Trophoblast cell (in vitro differentiated cells and primary cell): ENCODE measurements at regions not wholly inside any gene's neighbourhood (a gene's known extent, or its start where the extent isn't known, plus 50 kb on each side); places are given as distances from the start of the nearest gene placed in this dataset.

Source experiments
- DNase-seq, 2 donors: peaks; one replicate each; pipeline ENCODE4 v3.0.0-alpha.2; 2016
- H2AFZ ChIP-seq: 2 replicates; pipeline ENCODE4 v1.6.1; 2013; ENCODE audit warnings: low read length, moderate library complexity, mild to moderate bottlenecking; ENCODE audit not compliant: insufficient read depth, poor library complexity
- H2AK5ac ChIP-seq: 2 replicates; pipeline ENCODE4 v1.6.1; 2013; ENCODE audit warnings: mild to moderate bottlenecking, low read length
- H2BK120ac ChIP-seq: 2 replicates; pipeline ENCODE4 v1.6.1; 2013; ENCODE audit warnings: low read length, mild to moderate bottlenecking, moderate library complexity; ENCODE audit not compliant: insufficient read depth, poor library complexity
- H2BK12ac ChIP-seq: 2 replicates; pipeline ENCODE4 v1.6.1; 2013; ENCODE audit warnings: mild to moderate bottlenecking, low read length, moderate library complexity
- H2BK5ac ChIP-seq: 2 replicates; pipeline ENCODE4 v1.6.1; 2013; ENCODE audit warnings: low read length, low read depth, moderate library complexity, mild to moderate bottlenecking; ENCODE audit not compliant: poor library complexity
- H3K14ac ChIP-seq: 2 replicates; pipeline ENCODE4 v1.6.1; 2013; ENCODE audit warnings: mild to moderate bottlenecking, low read length
- H3K18ac ChIP-seq: 2 replicates; pipeline ENCODE4 v1.6.1; 2013; ENCODE audit warnings: mild to moderate bottlenecking, low read length
- H3K23ac ChIP-seq: 2 replicates; pipeline ENCODE4 v1.6.1; 2013; ENCODE audit warnings: low read length
- H3K27ac ChIP-seq: 2 replicates; pipeline ENCODE4 v1.5.1; 2013; ENCODE audit warnings: low read depth, mild to moderate bottlenecking, inconsistent platforms, low read length, moderate library complexity
- H3K27me3 ChIP-seq: 2 replicates; pipeline ENCODE4 v1.6.1; 2013; ENCODE audit warnings: inconsistent platforms, mild to moderate bottlenecking, low read length, moderate library complexity; ENCODE audit not compliant: insufficient read depth
- H3K36me3 ChIP-seq, 2 experiments: 1 replicate in 1 of 2; 2 replicates in 1 of 2; pipeline ENCODE4 v1.6.1; 2013; ENCODE audit warnings: low read length in 2 of 2, mild to moderate bottlenecking in 2 of 2, moderate library complexity in 1 of 2; ENCODE audit not compliant: insufficient read depth in 2 of 2, control insufficient read depth in 1 of 2
- H3K4ac ChIP-seq: 2 replicates; pipeline ENCODE4 v1.6.1; 2013; ENCODE audit warnings: low read depth, mild to moderate bottlenecking, low read length, moderate library complexity
- H3K4me1 ChIP-seq, 2 experiments: 1 replicate in 1 of 2; 2 replicates in 1 of 2; pipeline ENCODE4 v1.6.1; 2013; ENCODE audit warnings: low read length in 2 of 2, mild to moderate bottlenecking in 2 of 2, moderate library complexity in 1 of 2; ENCODE audit not compliant: insufficient read depth in 2 of 2, control insufficient read depth in 1 of 2
- H3K4me2 ChIP-seq: 2 replicates; pipeline ENCODE4 v1.6.1; 2013; ENCODE audit warnings: inconsistent platforms, mild to moderate bottlenecking, low read length, moderate library complexity
- H3K4me3 ChIP-seq: 2 replicates; pipeline ENCODE4 v1.5.1; 2013; ENCODE audit warnings: mild to moderate bottlenecking, low read depth, low read length, inconsistent platforms
- H3K79me1 ChIP-seq: one replicate; pipeline ENCODE4 v1.6.1; 2013; ENCODE audit warnings: low read length
- H3K79me2 ChIP-seq: 2 replicates; pipeline ENCODE4 v1.6.1; 2013; ENCODE audit warnings: low read length, mild to moderate bottlenecking; ENCODE audit not compliant: control insufficient read depth, insufficient read depth, poor library complexity
- H3K9ac ChIP-seq: 2 replicates; pipeline ENCODE4 v1.6.1; 2013; ENCODE audit warnings: mild to moderate bottlenecking, low read length
- H3K9me3 ChIP-seq: 2 replicates; pipeline ENCODE4 v1.6.1; 2013; ENCODE audit warnings: low read depth, mild to moderate bottlenecking, control low read depth, inconsistent platforms, low read length; ENCODE audit not compliant: insufficient read depth
- H4K12ac ChIP-seq: 2 replicates; pipeline ENCODE4 v1.6.1; 2013; ENCODE audit warnings: low read depth, mild to moderate bottlenecking, low read length, moderate library complexity
- H4K8ac ChIP-seq: 2 replicates; pipeline ENCODE4 v1.6.1; 2013; ENCODE audit warnings: low read depth, mild to moderate bottlenecking, low read length, moderate library complexity
- H4K91ac ChIP-seq: one replicate; pipeline ENCODE4 v1.6.1; 2013; ENCODE audit warnings: low read depth, mild to moderate bottlenecking, low read length, moderate library complexity
- WGBS: extraction: QIAGEN DNeasy Blood & Tissue Kit; methylation state at CpG from one replicate; pipeline ENCODE4 v1.1.7; 2013; ENCODE audit warnings: missing lambda C conversion rate; ENCODE audit not compliant: insufficient read length, insufficient coverage; ENCODE audit errors: extremely low coverage; 5-methylcytosine and 5-hydroxymethylcytosine counted together

DNA sequence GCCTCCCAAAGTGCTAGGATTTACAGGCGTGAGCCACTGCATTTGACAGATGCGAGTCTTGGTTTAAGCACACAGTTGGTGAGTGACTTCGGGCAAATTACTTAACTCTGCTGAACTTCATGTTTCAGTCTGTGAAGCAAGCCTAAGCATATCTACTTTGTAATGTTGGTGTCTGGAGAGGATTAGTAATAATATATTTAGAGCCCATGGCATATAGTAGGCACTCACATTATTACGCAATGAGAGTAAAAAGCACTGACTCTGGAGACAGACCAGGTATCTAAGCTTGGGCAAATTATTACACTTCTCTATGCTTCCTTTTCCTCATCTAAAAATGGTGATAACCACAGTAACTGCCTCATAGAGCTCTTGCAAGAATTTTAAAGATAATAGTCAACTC lies 208.7 kb upstream of the P2RY1 start:
- no peaks in the 10 kb centered on the region for H3K9me3 ChIP-seq
- H3K4me1 ChIP-seq, result no peaks in the 10 kb centered on the region
- H4K91ac ChIP-seq, result no peak overlapping the region
- H4K8ac ChIP-seq, result no peak overlapping the region
- no peak overlapping the region for H3K9ac ChIP-seq
- H3K4me3 ChIP-seq, result no peak overlapping the region
- no peak overlapping the region for H3K4ac ChIP-seq
- no peaks in the 10 kb centered on the region for H3K27me3 ChIP-seq
- H3K14ac ChIP-seq, result no peak overlapping the region
- H2BK120ac ChIP-seq, result no peak overlapping the region
- no peak overlapping the region for H3K18ac ChIP-seq
- no peak for DNase-seq
- H4K12ac ChIP-seq, result no peak overlapping the region
- H3K79me2 ChIP-seq, result no peaks in the 10 kb centered on the region
- H3K23ac ChIP-seq, result no peak overlapping the region
- no peaks in the 10 kb centered on the region for H3K79me1 ChIP-seq
- H2BK12ac ChIP-seq, result no peak overlapping the region
- H2AFZ ChIP-seq, result no peak overlapping the region
- no CpG with 5 or more reads among the region's 4 CpGs for WGBS
- no peak overlapping the region for H2BK5ac ChIP-seq
- H2AK5ac ChIP-seq, result no peak overlapping the region
- H3K4me2 ChIP-seq, result no peak overlapping the region
- no peaks in the 10 kb centered on the region for H3K36me3 ChIP-seq
- no peak overlapping the region for H3K27ac ChIP-seq

DNA sequence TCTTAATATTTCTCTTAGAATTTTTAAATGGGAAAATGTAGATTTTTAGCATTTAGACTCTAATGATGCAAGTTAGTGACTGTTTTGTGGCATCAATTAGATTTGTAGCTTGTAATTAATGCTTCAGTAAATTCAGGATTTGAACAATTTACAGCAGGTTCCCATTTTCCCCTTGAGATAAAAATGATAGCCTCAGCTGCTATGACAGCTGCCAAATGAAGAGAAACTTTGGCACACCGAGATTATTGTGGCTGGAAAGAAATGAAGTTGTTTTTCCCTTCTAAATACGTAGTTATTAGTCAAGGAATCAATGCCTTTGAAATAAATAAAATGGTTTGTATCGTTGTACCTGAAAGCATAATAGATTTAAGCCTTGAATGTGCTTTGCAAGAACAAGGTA lies 206.4 kb upstream of the P2RY1 start:
- Histone ChIP-seq H3K14ac (no peak overlapping the region), H3K79me2 (no peaks in the 10 kb centered on the region)

DNA sequence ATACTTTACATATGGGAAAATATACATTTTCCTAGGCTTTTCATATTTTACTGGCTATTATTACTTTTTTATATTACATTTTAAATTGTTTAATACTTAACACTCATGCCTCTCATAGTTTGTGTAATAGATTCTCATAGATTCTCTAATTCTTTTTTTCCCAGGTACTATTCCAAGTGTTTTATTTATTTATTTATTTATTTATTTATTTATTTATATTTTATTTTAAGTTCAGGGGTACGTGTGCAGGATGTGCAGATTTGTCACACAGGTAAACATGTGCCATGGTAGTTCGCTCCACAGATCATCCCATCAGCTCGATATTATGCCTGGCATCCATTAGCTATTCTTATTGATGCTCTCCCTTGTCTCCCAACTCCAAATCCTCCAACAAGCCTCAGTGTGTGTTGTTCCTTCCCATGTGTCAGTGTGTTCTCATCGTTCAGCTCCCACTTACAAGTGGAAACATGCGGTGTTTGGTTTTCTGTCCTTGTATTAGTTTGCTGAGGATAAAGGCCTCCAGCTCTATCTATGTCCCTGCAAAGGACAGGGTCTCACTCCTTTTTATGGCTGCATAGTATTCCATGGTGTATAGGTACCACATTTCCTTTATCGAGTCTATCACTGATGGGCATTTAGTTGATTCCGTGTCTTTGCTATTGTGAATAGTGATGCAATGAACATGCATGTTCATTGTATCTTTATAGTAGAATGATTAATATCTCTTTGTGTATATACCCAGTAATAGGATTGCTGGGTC lies 205.4 kb upstream of the P2RY1 start:
- H2AK5ac ChIP-seq, result no peak overlapping the region
- H3K27me3 ChIP-seq, result no peaks in the 10 kb centered on the region
- no peaks in the 10 kb centered on the region for H3K36me3 ChIP-seq
- no peak for DNase-seq
- no peak overlapping the region for H2BK5ac ChIP-seq
- H3K4me2 ChIP-seq, result no peak overlapping the region
- H2BK12ac ChIP-seq, result no peak overlapping the region
- no peak overlapping the region for H3K18ac ChIP-seq
- no peak overlapping the region for H3K23ac ChIP-seq
- H4K8ac ChIP-seq, result no peak overlapping the region
- no peak overlapping the region for H3K27ac ChIP-seq
- no peaks in the 10 kb centered on the region for H3K79me2 ChIP-seq
- no peak overlapping the region for H3K4ac ChIP-seq
- no peak overlapping the region for H3K4me3 ChIP-seq
- no CpG with 5 or more reads among the region's 7 CpGs for WGBS
- H4K12ac ChIP-seq, result no peak overlapping the region
- no peak overlapping the region for H2AFZ ChIP-seq
- H4K91ac ChIP-seq, result no peak overlapping the region
- H3K9ac ChIP-seq, result no peak overlapping the region
- no peak overlapping the region for H2BK120ac ChIP-seq
- H3K9me3 ChIP-seq, result no peaks in the 10 kb centered on the region
- H3K4me1 ChIP-seq, result no peaks in the 10 kb centered on the region
- no peaks in the 10 kb centered on the region for H3K79me1 ChIP-seq
- H3K14ac ChIP-seq, result no peak overlapping the region

More for the DNA sequence above, 206.4 kb upstream of the P2RY1 start:
- Histone ChIP-seq H3K4ac (no peak overlapping the region), H4K91ac (no peak overlapping the region), H4K12ac (no peak overlapping the region), H3K9ac (no peak overlapping the region), H3K18ac (no peak overlapping the region), H2BK12ac (no peak overlapping the region), H3K79me1 (no peaks in the 10 kb centered on the region), H3K36me3 (no peaks in the 10 kb centered on the region), H3K27me3 (no peaks in the 10 kb centered on the region), H2BK5ac (no peak overlapping the region), H2BK120ac (no peak overlapping the region), H3K9me3 (no peaks in the 10 kb centered on the region), H4K8ac (no peak overlapping the region), H3K4me2 (no peak overlapping the region), H3K27ac (no peak overlapping the region), H2AK5ac (no peak overlapping the region), H3K23ac (no peak overlapping the region), H2AFZ (no peak overlapping the region), H3K4me3 (no peak overlapping the region), H3K4me1 (no peaks in the 10 kb centered on the region)
- no peak for DNase-seq
- no CpG with 5 or more reads among the region's 3 CpGs for WGBS

DNA sequence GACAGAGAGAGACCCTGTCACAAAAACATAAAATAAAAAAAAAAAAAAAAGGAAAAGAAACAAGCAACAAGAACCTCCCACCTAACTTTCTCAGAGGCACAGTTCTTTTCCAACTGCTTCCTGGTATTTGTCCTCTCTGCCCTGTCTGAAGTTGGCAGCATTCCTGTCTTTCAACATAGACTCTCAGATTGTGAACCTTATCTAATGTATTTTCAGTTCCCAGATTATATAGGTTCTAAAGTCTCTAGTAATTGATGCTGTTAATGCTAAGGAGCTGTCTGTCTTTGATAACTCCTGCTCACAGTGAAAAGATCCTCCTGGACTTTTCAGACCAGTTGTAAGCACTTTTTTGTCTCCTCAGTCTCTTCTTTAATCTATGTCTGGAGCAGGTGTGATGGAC lies 199.5 kb upstream of the P2RY1 start:
- Histone ChIP-seq H2BK120ac (no peak overlapping the region), H3K4ac (no peak overlapping the region), H3K18ac (no peak overlapping the region), H3K4me3 (no peak overlapping the region), H2BK12ac (no peak overlapping the region), H3K9ac (no peak overlapping the region), H4K8ac (no peak overlapping the region), H3K27ac (no peak overlapping the region), H2BK5ac (no peak overlapping the region), H3K36me3 (no peaks in the 10 kb centered on the region), H3K79me2 (no peaks in the 10 kb centered on the region), H3K79me1 (no peaks in the 10 kb centered on the region), H3K14ac (no peak overlapping the region), H3K4me2 (no peak overlapping the region), H3K9me3 (no peaks in the 10 kb centered on the region), H2AFZ (no peak overlapping the region), H3K4me1 (no peaks in the 10 kb centered on the region), H3K27me3 (no peaks in the 10 kb centered on the region), H2AK5ac (no peak overlapping the region), H4K12ac (no peak overlapping the region), H3K23ac (no peak overlapping the region), H4K91ac (no peak overlapping the region)
- no peak for DNase-seq
